ENCODE measurements at regions not wholly inside any gene's neighbourhood (a gene's known extent, or its start where the extent isn't known, plus 50 kb on each side); places are given as distances from the start of the nearest gene placed in this dataset.

DNA sequence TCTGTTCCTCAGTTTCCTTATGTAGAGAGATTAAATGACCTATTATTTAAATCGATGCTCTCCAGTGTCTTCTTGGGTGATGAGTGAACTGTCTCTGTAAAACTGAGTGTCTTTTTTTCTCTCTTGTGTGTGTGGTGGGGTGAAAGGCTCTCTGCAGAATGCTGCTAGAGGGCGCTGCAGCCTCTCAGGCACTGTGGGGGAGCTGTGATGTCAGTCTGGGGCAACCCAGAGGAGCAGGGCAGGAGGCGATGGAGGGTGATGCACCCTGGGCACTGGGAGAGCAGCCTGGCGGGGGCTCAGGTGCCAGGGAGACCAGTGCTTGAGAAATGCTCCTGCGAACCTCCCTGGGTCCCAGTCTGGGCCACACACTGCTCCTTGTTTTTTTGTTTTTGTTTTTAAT, 110.1 kb upstream of the POM121L12 start:
- TF ChIP-seq, protein P1, sequence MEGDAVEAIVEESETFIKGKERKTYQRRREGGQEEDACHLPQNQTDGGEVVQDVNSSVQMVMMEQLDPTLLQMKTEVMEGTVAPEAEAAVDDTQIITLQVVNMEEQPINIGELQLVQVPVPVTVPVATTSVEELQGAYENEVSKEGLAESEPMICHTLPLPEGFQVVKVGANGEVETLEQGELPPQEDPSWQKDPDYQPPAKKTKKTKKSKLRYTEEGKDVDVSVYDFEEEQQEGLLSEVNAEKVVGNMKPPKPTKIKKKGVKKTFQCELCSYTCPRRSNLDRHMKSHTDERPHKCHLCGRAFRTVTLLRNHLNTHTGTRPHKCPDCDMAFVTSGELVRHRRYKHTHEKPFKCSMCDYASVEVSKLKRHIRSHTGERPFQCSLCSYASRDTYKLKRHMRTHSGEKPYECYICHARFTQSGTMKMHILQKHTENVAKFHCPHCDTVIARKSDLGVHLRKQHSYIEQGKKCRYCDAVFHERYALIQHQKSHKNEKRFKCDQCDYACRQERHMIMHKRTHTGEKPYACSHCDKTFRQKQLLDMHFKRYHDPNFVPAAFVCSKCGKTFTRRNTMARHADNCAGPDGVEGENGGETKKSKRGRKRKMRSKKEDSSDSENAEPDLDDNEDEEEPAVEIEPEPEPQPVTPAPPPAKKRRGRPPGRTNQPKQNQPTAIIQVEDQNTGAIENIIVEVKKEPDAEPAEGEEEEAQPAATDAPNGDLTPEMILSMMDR (IDR thresholded peaks at IDR 0.05; ENCODE audit: low read depth, low read length): no peak
- H3K4me3 ChIP-seq (ENCODE audit: low read depth, low read length): no peak overlapping the region

DNA sequence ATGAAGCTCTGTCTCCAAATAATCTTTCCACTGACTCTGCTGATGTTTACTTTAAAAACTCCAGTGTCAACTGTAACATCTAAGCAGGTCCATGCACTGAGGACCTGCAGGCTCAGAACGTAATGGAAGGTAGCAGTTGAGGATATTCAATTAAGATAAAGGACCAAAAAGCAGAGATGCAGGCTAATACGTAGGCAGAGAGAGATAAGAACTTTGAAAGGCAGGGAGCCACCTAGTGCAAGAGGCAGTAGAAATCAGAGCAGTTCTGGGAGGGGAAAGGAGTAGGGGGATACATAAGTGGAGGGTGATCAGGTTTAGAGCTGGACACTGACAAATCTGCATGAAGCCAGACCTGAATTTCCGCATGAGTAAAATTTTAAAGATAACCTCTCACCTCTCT, 114.5 kb upstream of the POM121L12 start:
- no peak overlapping the region for H3K4me3 ChIP-seq (ENCODE audit: low read depth, low read length)
- TF ChIP-seq, protein P1 (IDR thresholded peaks at IDR 0.05; ENCODE audit: low read depth, low read length): no peak

DNA sequence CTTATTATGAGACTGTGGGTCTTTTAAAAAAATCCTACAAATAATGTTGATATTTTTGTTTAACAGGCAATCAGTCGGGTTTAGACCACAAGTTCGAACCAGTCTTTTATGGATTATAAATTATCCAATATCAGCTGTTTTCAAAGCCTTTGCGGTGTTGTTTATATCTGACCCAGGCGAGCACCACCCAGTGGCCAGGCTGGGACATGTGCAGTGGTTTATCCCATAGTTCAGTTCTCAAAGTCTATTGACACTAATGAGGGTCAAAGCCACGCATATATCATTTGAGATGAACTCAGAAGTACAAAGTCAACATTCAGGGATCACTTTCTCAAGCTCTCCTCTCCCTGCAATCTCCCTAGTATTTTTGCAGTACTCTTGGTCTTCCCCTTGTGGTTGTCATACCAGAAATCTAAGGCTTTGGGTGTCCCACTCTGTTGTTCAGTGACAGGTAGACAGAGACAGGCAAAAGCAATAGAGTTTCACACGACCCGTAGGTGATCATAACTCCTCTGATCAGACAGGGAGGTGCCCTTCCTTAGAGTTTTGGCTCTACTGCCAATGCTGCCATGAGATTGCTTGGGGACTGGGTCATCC, 117.4 kb upstream of the POM121L12 start:
- H3K4me3 ChIP-seq (ENCODE audit: low read depth, low read length): no peak overlapping the region
- TF ChIP-seq, protein P1 (IDR thresholded peaks at IDR 0.05; ENCODE audit: low read depth, low read length): no peak

DNA sequence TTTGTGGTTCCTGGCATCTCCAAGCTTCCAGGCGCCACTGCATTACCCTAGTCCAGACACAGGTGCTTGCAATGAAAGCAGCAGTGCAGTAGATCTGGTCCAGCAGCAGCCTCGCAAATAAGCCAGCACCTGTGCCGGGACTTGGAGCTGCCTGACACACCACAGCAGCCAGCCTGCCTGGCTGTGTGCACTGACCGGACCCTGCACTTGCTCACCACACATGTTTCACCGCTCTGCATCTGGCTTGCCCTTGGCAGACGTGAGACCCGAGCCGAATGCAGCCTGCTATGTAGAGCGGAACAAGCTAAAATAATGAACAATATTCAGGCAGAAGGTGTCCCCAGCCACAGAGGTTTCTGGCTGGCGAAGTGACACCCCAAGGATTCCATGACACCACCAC, 123.6 kb upstream of the POM121L12 start:
- TF ChIP-seq, protein P1 (IDR thresholded peaks at IDR 0.05; ENCODE audit: low read depth, low read length): no peak
- no peak overlapping the region for H3K4me3 ChIP-seq (ENCODE audit: low read depth, low read length)

DNA sequence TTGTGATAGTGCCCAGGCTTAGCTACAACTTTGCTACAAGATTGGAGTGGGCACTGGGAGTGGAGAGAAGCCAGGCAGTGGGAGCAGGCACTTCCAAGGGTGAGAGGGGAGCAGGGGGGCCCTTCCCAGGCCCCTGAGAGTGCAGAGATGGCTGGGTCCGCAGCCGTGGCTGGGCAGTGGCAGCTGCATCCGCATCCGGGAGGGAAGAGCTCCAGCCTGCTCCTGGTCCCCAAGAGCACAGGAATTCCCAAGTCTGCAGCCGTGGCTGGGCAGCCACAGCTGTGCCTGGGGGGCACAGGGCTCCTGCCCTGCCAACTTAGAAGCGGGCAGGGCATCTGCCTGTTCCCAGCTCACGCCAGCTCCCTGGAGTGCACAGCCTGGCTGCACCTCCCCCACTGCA, 124.1 kb upstream of the POM121L12 start:
- no peak overlapping the region for H3K4me3 ChIP-seq (ENCODE audit: low read depth, low read length)
- TF ChIP-seq, protein P1 (IDR thresholded peaks at IDR 0.05; ENCODE audit: low read depth, low read length): no peak

DNA sequence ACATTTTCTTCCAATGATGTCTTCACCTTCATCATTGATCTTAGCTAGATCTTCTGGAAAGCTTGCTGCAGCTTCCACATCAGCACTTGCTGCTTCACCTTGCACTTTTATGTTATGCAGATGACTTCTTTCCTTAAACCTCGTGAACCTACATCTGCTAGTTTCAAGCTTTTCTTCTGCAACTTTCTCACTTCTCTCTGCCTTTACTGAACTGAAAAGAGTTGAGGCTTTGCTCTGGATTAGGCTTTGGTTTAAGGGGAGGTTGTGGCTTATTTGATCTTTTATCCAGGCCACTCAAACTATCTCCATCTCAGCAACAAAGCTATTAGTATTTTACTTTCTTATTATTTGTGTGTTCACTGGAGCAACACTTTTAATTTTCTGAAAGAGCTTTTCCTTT, 125.5 kb upstream of the POM121L12 start:
- H3K4me3 ChIP-seq (ENCODE audit: low read depth, low read length): no peak overlapping the region
- TF ChIP-seq, protein P1 (IDR thresholded peaks at IDR 0.05; ENCODE audit: low read depth, low read length): no peak

DNA sequence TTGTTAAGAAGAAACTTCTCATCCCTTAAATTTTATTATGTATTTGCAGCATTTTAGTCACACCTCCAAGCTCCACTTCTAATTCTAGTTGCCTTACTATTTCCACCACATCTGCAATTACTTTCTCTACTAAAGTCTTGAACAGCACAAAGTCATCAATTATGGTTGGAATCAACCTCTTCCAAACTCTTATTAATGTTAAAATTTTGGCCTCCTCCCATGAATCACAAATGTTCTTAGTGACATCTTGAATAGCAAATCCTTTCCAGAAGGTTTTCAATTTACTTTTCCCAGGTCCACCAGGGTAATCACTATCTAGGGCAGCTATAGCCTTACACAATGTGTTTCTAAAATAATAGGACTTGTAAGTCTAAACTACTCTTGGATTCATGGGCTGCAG, 126.3 kb upstream of the POM121L12 start:
- TF ChIP-seq, protein P1 (IDR thresholded peaks at IDR 0.05; ENCODE audit: low read depth, low read length): no peak
- no peak overlapping the region for H3K4me3 ChIP-seq (ENCODE audit: low read depth, low read length)
